GM21447 (cell line): ENCODE measurements at regions not wholly inside any gene's neighbourhood (a gene's known extent, or its start where the extent isn't known, plus 50 kb on each side); places are given as distances from the start of the nearest gene placed in this dataset.

Source experiments
- ATAC-seq: cut with Tn5 transposase; IDR thresholded peaks from one replicate; pipeline ENCODE4 v1.9.1; 2021; ENCODE audit not compliant: unreplicated experiment

DNA sequence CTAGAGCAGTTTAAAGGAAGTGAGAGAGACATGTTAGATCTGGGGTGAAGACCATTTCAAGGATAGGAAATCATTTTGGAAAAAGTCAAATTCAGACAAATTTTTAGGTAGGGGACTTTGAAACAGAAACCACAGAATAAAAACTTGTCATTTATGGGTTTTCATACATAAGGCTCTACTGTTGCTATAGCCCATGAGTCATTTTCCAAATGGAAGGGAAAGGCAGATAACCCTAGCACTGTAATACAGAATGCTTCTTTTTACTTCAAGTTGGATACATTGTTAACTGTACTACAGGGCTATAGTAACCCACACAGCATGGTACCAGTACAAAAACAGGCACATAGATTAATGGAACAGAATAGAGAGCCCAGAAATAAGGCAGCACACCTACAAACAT, 455.4 kb downstream of the EBF1 start:
- ATAC-seq = no peak

DNA sequence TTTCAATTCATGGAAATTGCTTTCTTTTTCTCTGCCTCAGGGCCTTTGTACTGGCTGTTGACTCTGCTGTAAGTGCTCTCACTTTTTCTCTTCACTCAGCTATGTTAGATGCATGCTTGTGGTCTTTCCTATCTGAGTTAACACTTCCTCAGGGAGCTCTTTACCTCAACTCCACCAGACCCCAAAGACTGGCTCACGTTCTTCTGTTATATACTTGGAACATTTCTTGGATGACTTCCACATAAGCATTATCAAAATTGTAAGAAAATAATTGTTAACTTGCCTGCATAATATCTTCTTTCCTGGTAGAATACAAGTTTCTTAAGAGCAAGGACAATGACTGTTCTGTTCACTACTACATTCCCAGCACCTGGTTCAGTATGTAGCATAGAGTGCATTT, 455.9 kb downstream of the EBF1 start:
- no peak for ATAC-seq

DNA sequence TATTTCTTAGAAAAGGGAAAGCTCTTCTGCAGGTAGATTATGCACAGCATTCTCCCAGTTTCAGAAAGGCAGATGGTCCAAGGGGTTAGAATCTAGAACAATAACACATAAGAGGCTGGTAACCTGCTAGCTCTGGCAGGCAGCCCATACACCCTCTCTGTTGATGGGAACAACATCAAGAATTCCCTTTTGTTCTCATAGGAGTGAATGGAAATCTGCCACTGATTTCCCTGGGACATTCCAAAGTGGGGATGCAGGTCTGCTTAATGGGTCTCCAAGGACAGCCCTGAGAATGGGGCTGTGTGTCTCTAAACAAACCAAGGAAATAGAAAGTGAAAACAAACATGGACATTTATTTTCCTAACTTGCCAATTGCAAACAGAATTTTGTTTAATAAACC, 456.8 kb downstream of the EBF1 start:
- no peak for ATAC-seq

DNA sequence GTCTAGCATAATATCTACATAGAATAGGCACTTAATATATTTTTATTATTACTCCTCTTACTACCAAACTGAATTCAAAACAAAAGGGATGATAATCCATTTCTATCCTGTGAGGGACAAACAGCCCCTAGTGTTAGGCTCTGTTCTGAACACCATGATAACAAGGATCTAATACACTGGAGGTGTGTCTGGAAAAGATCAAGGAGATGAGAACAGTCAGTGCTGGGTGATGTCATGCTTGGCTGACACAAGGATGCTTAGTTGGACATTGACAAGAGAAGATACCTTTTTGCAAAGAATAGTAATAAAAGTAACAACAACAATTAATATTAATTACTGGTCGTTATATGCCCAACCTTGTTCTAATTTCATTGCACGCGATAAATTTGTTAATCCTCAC, 458.7 kb downstream of the EBF1 start:
- ATAC-seq = no peak

DNA sequence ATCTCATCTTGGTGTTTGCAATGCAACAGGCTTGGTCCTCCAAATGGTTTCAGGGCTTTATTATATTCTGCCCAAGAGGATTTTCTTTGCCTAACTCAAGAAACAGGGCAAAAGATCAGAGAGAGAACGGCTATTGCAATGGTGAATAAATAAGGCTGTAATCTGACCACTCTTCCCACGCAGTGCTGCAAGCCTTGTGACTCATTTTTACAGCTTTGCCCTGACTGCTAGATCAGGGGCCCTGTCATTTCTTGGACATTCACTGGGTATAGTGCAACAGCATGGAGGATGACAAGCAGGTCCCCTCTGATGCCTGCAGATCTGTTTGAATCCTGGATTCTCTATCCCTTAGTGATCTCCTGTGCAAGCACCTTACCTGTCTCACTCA, 459.1 kb downstream of the EBF1 start:
- no peak for ATAC-seq

DNA sequence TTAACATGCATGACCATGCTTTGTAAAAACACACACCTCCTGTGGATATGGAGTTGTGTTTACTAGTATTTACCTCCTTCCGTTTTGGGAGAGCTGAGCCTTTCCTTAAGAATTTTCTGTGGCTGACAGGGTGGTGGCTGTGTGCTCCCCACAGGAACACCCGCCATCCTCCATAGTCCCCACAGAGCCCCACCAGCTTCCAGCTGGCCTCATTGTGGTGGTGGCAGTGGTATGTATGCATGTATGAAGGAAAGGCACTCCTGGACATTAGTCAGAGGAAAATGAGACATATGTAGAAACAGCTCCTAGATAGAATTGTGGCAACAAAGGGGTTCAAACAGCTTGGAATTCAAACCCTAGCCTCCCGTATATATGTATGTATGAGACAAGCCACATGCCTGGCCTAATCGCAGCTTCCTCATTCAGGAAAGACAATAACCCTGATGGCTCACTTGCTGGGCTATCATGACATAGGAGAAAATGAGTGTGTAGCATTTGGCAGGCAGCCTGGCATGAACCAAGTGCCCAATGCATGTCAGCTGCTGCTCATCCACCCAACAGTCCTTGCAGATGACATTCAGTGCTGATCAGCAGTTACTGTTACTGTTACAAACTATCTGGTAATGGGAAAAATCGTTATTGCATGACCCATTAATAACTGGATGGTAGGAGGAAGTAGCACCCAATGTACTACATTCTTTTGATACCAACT, 459.7 kb downstream of the EBF1 start:
- no peak for ATAC-seq

DNA sequence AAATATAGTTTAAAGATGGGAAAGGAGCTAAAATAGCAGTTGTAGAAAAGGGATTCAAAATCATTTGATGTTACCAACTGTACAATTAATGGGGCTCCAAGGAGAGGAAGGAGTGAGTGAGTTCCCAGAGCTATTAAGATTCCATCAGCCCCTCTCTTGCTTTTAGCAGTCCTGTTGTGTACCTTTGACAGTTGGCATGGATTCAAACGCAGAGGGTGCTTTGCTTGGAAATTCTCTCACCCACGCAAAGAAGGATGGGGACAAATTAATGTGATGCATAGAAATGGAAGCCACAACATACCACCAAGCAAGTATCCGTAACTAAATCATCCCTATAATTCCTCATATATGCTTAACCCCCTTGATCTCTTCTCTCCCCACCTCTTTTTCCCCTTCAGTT, 461.3 kb downstream of the EBF1 start:
- ATAC-seq = no peak

DNA sequence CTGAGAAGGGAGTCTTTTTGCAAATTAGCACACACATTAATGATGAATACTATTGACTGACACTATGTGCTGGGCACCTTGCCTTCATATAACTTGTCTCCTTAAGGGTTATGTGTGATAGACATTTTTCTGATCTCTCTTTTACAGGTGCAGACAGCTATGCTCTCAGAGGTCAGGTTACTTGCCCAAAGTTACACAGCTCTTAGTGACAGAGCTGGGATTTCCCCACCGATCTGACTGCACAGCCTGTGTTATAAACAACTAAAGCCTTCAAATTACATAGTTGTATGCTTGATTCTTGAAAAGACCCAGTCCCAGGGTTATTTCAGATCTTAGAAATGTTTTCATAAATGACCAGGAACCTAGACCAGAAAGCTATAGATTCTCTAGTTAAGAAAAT, 462.7 kb downstream of the EBF1 start:
- no peak for ATAC-seq

DNA sequence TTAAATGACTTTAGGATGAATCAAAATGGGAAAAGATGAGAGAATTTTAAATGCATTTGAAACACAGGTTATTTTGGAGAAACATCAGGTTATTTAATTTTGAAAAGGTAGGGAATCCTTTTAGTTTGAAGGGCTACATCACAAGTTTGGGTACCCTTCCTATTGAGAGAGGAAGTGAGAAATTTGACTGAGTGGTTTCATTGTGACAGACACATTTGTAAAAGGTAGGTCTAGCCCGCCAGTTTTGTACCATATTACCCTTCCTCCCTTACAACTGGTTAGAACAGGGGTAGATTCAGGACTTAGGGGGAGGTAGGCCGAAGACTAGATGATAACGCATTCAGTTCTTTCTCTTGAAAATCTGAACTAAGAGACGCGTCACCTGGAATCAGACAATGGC, 464.2 kb downstream of the EBF1 start:
- ATAC-seq = no peak

DNA sequence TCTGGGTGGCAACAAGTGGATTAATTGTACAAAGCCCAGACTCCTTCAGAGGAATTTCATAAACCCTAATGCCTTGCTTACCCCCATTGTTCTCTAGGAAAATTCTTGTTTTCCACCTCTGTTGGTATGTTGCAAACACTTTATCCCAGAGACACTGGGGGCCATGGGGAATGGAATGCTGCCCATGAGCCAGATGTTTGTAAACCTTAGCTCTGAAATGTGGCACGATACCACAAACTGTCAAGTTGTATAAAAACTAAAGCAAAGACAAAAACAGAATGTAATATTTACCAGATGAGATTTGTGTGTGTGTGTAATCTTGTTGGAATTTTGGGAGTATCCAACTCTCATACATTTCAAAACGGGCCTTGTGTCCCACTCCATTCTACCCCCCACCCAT, 465.0 kb downstream of the EBF1 start:
- ATAC-seq = no peak

DNA sequence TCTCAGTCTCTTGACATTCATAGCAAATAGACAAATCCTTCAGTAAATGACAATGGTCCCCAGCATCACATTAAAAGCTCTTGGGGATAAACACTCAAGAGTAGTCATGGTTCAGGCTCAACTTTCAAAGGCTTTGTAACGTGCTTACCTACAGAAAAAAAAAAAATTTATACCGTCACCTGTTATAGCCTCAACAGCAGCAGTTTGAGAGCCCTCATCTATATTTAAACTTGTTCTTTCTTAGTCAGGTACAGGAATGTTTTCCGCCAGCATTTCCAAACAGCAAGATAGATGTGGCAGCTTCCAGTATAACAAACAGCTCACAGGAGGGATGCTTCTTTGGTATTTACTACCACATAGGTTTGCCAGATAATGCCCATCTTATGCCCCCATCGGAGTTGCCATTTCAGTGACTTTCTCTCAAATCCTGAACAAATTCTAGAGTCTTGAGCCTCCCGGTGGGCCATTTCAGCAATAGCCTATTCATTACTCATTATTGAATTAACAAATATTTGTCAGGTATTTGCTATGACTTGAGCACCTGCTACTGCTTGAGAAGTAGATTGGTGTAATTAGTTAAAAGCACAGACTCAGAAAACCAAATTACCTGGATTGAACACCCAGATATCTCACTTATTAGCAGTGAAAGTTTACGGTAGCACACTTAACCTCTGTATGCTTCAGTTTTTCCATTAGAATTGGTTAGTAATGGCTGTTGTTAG, 470.0 kb downstream of the EBF1 start:
- no peak for ATAC-seq

DNA sequence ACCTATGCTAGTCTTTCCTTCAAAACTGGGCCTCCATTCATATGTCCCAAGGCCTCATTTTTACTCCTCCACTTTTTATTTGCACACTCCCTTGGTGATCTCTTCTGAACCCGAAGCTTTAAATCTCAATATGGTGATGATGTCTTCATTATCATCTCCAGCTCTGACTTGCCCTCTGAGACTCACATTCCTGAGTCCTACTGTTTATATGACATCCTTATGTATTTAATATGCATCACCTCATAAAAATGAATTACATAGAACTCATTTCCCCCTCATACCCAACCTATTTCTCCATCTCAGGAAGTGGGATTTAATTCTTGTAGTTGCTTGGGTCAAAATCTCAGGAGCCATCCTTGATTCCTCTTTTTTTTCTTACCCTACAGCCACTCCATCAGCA, 473.0 kb downstream of the EBF1 start:
- ATAC-seq = no peak

DNA sequence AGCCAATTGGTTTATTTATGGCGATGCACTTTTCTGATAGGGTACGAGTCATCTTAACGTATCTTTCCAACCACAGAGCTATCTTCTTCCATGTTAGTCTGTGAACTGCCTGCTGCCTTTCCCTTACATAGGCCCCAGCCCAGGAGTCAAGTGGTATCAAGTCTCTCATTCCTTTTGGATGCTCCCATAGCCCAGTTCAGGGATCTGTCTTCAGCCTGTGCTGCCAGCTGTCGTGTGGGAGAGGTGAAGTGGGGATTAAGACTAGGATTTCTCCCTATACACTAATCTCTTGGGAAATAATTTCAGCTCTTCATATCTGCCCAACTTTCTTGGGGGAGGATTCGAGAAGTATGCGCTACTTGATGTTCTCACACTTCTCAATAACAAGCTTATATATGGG, 475.7 kb downstream of the EBF1 start:
- no peak for ATAC-seq

DNA sequence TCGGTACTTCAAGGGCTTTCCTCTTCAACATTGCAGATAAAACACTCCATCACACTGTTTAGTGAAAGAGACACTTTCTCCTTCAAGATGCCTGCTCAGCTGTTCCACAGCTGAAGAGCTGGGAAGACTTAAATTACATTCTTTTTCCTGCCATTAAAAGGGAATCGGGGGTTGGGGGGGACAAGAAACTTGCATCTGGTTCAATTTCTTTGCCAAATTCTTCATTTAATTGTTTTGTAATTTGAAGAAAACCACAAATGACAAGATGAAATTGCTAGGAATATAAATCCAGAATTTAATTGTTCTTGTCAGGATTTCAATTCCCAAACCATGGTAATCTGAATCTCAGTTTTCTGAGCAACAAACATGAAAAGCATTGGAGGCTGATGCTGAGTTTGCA, 478.3 kb downstream of the EBF1 start:
- ATAC-seq = no peak

DNA sequence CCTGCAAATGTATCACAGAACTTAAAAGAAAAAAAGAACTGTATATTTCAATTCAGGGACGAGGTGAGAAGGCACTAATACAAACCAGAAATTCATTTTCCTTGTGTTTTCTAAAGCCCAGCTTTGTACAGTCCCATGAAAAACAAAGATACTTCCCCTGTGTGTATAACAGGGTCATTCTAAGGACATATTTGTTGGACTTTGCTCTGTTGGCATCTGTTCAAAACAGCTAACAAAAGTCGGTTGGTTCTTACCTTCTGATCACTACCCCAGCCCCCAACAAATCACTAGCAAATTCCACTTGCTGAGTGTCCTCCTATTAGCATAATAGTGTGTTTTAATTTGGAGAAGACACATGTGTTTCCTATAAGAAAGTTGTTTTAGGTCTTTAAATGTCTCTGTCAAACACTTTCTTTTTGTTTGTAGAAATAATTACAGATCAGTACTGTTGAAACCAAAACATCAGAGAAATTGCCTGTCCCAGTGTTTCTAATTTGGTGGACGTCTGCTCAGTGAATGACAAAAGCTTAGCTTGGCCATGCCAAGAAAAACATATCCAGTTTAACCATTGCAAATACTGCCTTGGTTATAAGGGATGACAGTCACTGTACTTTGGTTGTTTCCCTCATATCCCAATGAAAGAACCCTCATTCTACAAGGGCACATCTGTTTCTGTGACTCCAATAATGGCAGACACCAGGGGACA, 480.5 kb downstream of the EBF1 start:
- no peak for ATAC-seq

DNA sequence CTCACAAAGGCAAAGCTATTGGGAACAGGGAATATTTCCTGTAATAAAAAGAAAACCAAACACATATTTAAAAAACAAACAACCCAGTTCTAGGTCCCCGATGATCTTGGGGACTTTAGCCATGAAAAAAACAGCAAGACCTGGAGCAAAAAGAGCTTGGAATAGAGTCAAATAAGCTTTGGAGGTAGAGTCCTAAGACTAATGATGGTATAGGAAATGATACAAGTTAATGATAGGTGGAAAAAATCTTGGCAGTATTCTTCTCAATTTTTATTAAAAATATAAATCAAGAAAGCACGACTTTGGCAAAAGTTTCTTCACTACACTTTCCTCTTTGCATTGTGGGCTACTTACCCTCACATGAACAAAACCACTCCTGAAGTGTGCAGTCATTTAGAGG, 481.5 kb downstream of the EBF1 start:
- ATAC-seq = no peak

DNA sequence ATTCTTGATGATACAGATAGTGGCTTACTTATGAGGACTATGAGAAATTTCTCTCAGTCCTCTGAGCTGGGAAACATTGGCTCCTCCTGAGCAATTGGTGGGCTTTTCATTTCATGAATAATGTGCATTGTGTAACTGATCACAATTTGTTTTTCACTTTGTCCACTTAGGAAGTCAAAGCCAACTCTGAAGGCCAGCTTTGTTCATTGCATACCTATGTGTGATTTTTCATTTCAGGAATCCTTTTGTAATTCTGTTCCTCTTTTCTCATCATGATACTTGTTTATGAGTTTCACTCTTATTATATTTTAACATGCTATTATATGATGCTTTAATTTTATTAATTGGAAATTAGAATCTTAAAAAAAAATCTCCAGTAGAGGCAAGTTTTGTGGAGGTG, 483.0 kb downstream of the EBF1 start:
- no peak for ATAC-seq

DNA sequence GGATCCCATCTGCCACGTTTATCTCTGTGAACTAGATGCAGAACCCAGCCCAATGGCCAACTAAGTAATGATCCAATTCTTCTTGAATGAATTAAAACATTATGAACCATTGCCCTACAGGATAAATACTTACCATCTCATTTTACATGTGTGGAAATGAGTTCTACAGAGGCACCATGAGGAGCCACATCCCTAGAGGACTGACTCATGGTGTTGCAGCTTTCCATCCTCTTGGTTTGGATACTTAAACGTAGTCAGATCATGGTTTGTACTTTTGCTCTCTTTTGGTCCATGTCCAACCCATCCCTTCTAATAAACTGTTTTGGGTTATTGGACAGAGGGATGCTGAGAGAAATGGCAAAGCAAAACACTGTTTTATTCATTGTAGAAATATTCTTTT, 484.8 kb downstream of the EBF1 start:
- ATAC-seq = no peak

DNA sequence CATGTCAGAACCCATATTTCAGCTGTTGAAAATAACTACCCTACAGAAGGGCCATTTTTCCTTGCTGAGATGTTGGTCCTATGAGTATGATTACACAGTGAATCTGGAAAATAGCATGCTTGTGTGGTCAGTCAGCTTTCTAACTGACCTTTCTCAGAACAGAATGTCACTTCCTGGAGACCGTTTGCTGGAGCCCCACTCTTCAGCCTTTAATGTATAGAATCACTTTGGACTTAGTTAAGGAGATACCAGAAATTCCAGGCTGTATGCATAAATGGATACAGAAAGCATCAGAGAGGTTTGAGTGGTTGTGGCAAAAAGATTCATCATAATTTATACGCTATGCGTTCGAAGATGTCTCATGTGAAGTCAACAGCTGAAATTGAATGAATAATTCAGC, 488.1 kb downstream of the EBF1 start:
- no peak for ATAC-seq

DNA sequence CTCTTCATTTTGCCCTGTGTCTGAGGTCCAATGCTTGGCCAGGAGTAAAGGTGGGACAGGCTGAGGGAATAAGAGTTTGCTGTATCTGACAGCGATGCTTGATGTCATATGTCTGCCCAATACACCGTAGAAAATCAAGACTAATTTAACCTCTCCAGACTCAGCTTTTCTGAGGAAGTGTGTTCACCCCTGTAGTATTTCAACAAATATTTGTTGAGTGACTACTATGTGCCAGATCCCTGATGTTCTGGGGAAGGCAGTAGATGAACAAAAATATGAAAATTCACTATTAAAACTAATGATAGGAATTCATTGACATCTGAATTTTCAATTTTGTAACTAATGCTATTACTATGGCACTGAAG, 489.7 kb downstream of the EBF1 start:
- no peak for ATAC-seq

DNA sequence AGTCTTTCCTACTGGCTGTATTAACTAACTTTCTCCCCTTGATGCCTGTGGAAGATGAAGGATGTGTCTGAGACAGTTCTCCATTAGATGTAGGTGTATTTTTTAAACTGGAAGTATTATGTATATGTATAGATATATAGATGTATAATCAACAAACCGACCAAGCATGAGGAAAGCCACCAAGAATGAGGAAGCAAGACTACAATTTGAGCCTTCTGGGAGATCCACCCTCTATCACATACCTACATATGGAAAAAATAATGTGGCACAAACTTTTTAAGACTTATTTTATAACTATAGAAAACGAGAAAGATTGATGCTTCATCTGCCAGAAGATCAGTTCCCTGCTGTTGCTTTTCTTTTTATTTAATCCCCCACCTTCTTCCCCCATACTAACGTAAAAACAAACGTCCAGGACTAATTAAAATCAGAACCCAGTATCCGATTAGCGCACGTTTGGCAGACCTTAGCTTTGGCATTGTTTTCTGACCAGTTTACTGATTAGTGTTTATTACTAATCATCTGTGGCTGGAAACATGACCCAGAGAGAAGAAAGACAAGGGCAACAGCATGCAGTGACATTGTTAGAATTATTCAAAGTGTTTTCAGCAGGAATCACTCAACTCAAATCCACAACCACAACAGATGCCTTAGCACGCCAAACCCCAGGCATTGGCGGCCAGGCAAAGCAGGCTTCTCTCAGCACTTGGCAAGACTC, 490.2 kb downstream of the EBF1 start:
- ATAC-seq = no peak

DNA sequence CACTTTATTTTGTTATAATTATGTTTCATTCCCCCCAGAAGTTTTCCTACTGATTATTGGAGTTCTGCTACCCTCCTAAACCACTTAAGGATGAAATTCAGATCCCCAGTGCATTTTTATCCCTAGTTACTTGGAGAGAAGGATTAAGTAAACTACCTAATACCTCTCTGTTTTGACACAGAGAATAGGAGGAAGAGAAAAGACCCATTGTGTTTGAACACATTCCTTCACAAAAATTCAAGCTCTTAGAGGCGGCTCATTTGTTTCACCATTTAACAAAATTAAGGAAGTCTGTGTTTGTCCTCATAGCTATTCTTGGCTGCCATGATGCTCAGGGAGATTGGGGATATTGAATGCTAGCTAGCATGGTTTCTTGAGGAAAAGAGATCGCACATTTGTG, 492.6 kb downstream of the EBF1 start:
- ATAC-seq = no peak
